OCI-LY7 (cell line): ENCODE measurements at regions not wholly inside any gene's neighbourhood (a gene's known extent, or its start where the extent isn't known, plus 50 kb on each side); places are given as distances from the start of the nearest gene placed in this dataset.

ENCODE experiments used
- BruUV-seq: library from RNA; stranded (reverse); fragments of 400-500 nt; replicated peaks from 2 replicates; lab custom pipeline; 2021; lab: Mats Ljungman, UMichigan
- CTCF ChIA-PET: fragments of 300-600 bp; sonication (Branson Sonifier 250); formaldehyde crosslinking; loops from one replicate; lab custom pipeline; 2022; ENCODE audit warnings: antibody characterized with exemption; ENCODE audit not compliant: unreplicated experiment; lab: Charles Lee
- POLR2A ChIA-PET: fragments of 300-600 bp; sonication (Branson Sonifier 250); formaldehyde crosslinking; loops from one replicate; lab custom pipeline; 2022; ENCODE audit warnings: antibody characterized with exemption; lab: Charles Lee
- DNase-seq: peaks from one replicate; pipeline ENCODE4 v3.0.0-alpha.2; 2015; ENCODE audit warnings: low spot score
- H2AFZ ChIP-seq: fragments of 200-600 bp; sonication (generic), shearing (Covaris generic); 2 replicates; pipeline ENCODE4 v1.6.1; 2014; ENCODE audit warnings: mild to moderate bottlenecking, antibody characterized with exemption, low read length, moderate library complexity
- H3K27ac ChIP-seq: fragments of 200-600 bp; sonication (generic); 2 replicates; pipeline ENCODE4 v1.5.1; 2014; ENCODE audit warnings: mixed run types, low read depth, mild to moderate bottlenecking, moderate library complexity, low read length, inconsistent platforms; ENCODE audit not compliant: poor library complexity, severe bottlenecking
- H3K36me3 ChIP-seq: fragments of 200-600 bp; sonication (generic); 2 replicates; pipeline ENCODE4 v1.6.1; 2014; ENCODE audit warnings: mild to moderate bottlenecking, antibody characterized with exemption, low read length, moderate library complexity, mixed read lengths; ENCODE audit not compliant: insufficient read depth
- H3K4me1 ChIP-seq: fragments of 200-600 bp; sonication (generic); 2 replicates; pipeline ENCODE4 v1.5.1; 2014; ENCODE audit warnings: mild to moderate bottlenecking, low read length; ENCODE audit not compliant: insufficient read depth, poor library complexity, severe bottlenecking
- H3K4me2 ChIP-seq: fragments of 200-600 bp; sonication (generic); 2 replicates; pipeline ENCODE4 v1.6.1; 2014; ENCODE audit warnings: mild to moderate bottlenecking, low read length
- H3K4me3 ChIP-seq: fragments of 200-600 bp; sonication (generic); 2 replicates; pipeline ENCODE4 v1.5.1; 2014; ENCODE audit warnings: mild to moderate bottlenecking, low read depth, low read length; ENCODE audit not compliant: poor library complexity, severe bottlenecking
- H3K79me2 ChIP-seq: fragments of 200-600 bp; sonication (generic); 2 replicates; pipeline ENCODE4 v1.6.1; 2016; ENCODE audit warnings: low read depth, mild to moderate bottlenecking, low read length, moderate library complexity, mixed read lengths; ENCODE audit not compliant: insufficient read depth
- H3K9me2 ChIP-seq: fragments of 200-600 bp; sonication (generic); 2 replicates; pipeline ENCODE4 v1.6.1; 2016; ENCODE audit warnings: mild to moderate bottlenecking, low read length, mixed read lengths; ENCODE audit not compliant: insufficient read depth
- H3K9me3 ChIP-seq: fragments of 200-600 bp; sonication (generic); 2 replicates; pipeline ENCODE4 v1.6.1; 2014; ENCODE audit warnings: mild to moderate bottlenecking, mixed run types, low read length, mixed read lengths
- H4K20me1 ChIP-seq: fragments of 200-600 bp; sonication (generic); 2 replicates; pipeline ENCODE4 v1.6.1; 2014; ENCODE audit warnings: mild to moderate bottlenecking, antibody characterized with exemption, low read length, moderate library complexity, mixed read lengths; ENCODE audit not compliant: insufficient read depth
- EZH2phosphoT487 ChIP-seq: fragments of 200-600 bp; sonication (generic); IDR thresholded peaks from 2 replicates; pipeline ENCODE4 v1.6.1; 2018; ENCODE audit warnings: low read depth, borderline replicate concordance, mild to moderate bottlenecking, mixed run types, antibody characterized with exemption, low read length, moderate library complexity, mixed read lengths
- intact Hi-C: fragments of 100-400 bp; cut with micrococcal nuclease; formaldehyde crosslinking; loops from one replicate; pipeline ENCODE4 v1.10.0; 2022; ENCODE audit not compliant: unreplicated experiment
- TF ChIP-seq, protein P1 (sequence below): fragments of 200-600 bp; sonication (generic); conservative IDR thresholded peaks from 2 replicates; pipeline ENCODE4 v1.5.1; 2014; ENCODE audit warnings: mild to moderate bottlenecking, antibody characterized with exemption, low read length, moderate library complexity, mixed read lengths

- Histone ChIP-seq H3K4me2 (no peak overlapping the region), H3K36me3 (no peaks in the 10 kb centered on the region), H2AFZ (no peak overlapping the region), H3K9me2 (no peaks in the 10 kb centered on the region), H3K4me3 (no peak overlapping the region), H3K79me2 (no peaks in the 10 kb centered on the region), H3K9me3 (peaks cover 48% of the 10 kb centered on the region), H3K4me1 (no peaks in the 10 kb centered on the region), H3K27ac (no peak overlapping the region), H4K20me1 (no peaks in the 10 kb centered on the region)
- TF ChIP-seq EZH2phosphoT487: no peak
- TF ChIP-seq, protein P1, sequence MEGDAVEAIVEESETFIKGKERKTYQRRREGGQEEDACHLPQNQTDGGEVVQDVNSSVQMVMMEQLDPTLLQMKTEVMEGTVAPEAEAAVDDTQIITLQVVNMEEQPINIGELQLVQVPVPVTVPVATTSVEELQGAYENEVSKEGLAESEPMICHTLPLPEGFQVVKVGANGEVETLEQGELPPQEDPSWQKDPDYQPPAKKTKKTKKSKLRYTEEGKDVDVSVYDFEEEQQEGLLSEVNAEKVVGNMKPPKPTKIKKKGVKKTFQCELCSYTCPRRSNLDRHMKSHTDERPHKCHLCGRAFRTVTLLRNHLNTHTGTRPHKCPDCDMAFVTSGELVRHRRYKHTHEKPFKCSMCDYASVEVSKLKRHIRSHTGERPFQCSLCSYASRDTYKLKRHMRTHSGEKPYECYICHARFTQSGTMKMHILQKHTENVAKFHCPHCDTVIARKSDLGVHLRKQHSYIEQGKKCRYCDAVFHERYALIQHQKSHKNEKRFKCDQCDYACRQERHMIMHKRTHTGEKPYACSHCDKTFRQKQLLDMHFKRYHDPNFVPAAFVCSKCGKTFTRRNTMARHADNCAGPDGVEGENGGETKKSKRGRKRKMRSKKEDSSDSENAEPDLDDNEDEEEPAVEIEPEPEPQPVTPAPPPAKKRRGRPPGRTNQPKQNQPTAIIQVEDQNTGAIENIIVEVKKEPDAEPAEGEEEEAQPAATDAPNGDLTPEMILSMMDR: no peak
- no TSS peak for BruUV-seq
- CTCF ChIA-PET: no interaction called here
- DNase-seq: no peak
- POLR2A ChIA-PET: interaction anchor here (0.7 kb wide), 1 partner anchor 69 kb away, joined by 3 read pairs; no protein-coding TSS in a partner anchor
- intact Hi-C loops: no loop called here
Observed at GRCh38 chr21:23725576-23725975, 1881.7 kb downstream of the MRPL39 start.

- no peaks in the 10 kb centered on the region for H4K20me1 ChIP-seq
- no peaks in the 10 kb centered on the region for H3K79me2 ChIP-seq
- no peaks in the 10 kb centered on the region for H3K36me3 ChIP-seq
- H3K9me2 ChIP-seq: no peaks in the 10 kb centered on the region
- H3K4me2 ChIP-seq: no peak overlapping the region
- no peak for DNase-seq
- H3K4me1 ChIP-seq: no peaks in the 10 kb centered on the region
- CTCF ChIA-PET: no interaction called here
- H3K4me3 ChIP-seq: no peak overlapping the region
- POLR2A ChIA-PET: interaction anchor here (0.9 kb wide), 1 partner anchor 8 kb away, joined by 3 read pairs; no protein-coding TSS in a partner anchor
- no peak overlapping the region for H2AFZ ChIP-seq
- H3K9me3 ChIP-seq: peaks cover 30% of the 10 kb centered on the region; the same call in 1 of the 2 replicates
- TF ChIP-seq, protein P1: no peak
- TF ChIP-seq EZH2phosphoT487: no peak
- intact Hi-C loops: no loop called here
- H3K27ac ChIP-seq: no peak overlapping the region
- no TSS peak for BruUV-seq
Observed at GRCh38 chr21:23718446-23719285, 1888.6 kb downstream of the MRPL39 start.

DNA sequence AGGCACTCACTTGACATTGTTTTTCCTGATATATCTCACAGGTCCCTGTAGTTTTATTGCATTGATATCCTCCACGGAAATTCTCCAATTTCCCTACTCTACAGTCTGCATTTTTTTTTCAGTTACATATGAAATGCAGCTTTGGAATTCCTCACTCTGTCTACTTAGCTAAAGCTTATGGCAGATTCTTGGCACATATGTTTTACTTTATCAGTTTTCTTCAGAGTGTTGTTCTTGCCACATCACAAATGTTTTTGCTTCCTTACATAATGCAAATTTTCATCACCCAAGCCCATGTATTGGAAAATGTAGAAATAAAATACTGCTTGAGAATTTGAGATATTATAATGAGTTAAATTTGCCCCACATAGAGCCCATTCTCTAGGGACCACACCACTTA, 1895.1 kb downstream of the MRPL39 start:
- no TSS peak for BruUV-seq
- DNase-seq: no peak
- no peaks in the 10 kb centered on the region for H3K4me1 ChIP-seq
- no peaks in the 10 kb centered on the region for H4K20me1 ChIP-seq
- no peak overlapping the region for H3K4me3 ChIP-seq
- no peak overlapping the region for H2AFZ ChIP-seq
- CTCF ChIA-PET: no interaction called here
- TF ChIP-seq, protein P1: no peak
- no peak for TF ChIP-seq EZH2phosphoT487
- POLR2A ChIA-PET: no interaction called here
- no peaks in the 10 kb centered on the region for H3K9me2 ChIP-seq
- H3K27ac ChIP-seq: no peak overlapping the region
- no peak overlapping the region for H3K4me2 ChIP-seq
- H3K79me2 ChIP-seq: no peaks in the 10 kb centered on the region
- intact Hi-C loops: no loop called here
- no peaks in the 10 kb centered on the region for H3K36me3 ChIP-seq
- H3K9me3 ChIP-seq: 0 out of 2 replicates have a peak, but pooled peaks cover 8% of the 10 kb centered on the region
